ENCODE measurements at regions not wholly inside any gene's neighbourhood (a gene's known extent, or its start where the extent isn't known, plus 50 kb on each side); places are given as distances from the start of the nearest gene placed in this dataset.
"Not testable (repeated sequence)": the region's sequence is repeated elsewhere in the genome, so short reads cannot be mapped to it uniquely, and the experiment has no call there.

DNA sequence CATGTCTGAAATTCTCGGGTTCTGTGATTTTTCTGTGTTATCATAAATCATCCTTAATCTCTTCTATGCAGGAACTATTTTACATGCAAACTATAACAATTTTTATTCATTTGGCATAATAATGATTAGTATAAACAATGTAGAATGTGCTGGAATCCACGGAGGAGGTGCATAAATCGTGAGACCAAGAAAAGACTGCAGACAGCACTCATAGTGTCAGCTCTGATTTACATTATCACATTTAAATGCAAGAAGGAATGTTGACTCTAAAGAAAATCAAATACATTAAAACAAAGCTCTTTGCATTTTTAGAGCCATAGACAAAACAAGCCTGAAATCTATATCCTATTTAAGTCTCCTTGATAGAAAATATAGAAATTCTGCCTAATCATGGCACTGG is 501.7 kb upstream of the STXBP6 start:
- peak in 1 of 51 donors; percentile 2 for DNase-seq

DNA sequence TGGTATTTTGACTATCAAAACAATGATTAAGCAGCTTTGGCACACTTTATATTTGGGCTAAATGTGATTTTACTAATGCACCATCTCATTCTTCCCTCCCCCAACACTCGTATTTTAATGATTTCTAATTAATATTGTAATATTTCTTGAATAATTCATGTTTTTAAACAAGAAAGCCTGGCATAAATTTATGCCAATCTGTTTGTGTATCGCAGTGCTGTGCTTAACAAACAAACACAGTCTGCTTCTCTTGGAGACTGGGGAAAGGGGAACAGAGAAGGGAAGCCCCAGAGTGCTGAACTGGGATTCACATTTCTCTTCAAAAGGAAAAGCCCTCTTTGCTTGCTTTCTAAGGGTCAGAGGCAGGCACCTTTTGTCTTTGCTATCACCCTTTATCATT is 496.9 kb upstream of the STXBP6 start:
- DNase-seq, result no peak

DNA sequence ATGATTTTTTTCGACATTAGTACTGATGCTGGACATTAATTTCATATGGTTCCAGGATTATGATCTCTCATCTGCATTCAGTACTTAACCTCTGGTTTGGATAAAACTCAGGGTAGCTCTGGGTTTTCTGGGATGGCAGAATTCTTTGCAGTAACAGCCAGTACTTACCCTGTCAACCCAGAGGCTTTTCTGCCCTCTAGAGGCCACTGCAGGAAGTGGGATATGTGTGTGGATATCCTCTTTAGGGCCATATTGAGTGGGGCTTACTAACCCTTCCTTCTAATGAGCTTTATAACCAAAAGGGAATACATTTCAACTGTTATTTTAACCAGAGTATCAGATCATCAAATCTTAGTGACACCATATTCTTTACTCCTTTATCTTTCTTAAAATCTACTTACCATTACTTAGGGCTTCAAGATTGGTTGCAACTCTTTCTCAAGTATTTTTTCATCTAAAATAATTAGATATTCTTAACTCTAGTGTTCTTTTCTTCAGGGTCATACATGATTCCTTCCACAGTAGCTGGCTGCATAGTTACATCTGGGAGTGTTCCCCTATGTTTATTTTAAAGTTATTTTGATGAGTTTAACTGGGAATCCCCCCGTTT is 488.0 kb upstream of the STXBP6 start:
- peak in 12 of 51 donors; percentile 1 to 27 (median 12) for DNase-seq

DNA sequence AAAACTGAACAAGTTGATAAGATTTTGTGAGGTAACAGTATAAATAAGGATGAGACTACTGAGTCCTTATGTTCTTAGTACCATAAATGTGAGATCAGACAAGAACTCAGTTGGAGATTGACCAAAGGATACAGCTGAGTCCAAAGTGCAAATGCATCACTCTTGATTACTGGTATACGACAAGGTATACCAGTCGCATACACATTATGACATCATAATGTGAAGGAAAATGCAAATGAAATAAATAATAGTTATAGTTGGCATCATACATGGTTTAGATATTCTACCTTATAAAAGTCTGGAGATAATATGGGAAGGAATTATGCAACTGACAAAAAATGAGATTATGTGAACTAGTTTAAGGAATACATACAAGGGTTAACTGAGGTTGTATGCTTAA is 476.3 kb upstream of the STXBP6 start:
- no peak for DNase-seq

DNA sequence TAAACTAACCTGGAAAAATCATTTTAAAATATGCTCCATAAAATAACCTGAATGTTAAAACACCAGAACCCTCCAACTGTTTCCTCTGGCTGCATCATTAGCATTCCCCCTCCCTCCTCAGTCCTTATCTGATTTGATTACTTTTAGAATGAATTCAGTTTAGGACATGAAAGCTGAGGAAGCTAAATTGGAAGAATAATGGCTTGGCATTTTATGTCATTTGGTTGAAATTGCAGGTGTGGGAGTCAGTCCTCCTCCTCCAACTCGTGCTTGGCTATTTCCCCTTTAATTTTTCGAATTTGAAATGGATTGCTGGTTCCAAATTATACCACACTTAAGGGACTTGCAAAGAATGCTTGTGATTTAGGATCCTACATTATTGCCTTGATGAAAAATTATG is 473.0 kb upstream of the STXBP6 start:
- no peak for DNase-seq

DNA sequence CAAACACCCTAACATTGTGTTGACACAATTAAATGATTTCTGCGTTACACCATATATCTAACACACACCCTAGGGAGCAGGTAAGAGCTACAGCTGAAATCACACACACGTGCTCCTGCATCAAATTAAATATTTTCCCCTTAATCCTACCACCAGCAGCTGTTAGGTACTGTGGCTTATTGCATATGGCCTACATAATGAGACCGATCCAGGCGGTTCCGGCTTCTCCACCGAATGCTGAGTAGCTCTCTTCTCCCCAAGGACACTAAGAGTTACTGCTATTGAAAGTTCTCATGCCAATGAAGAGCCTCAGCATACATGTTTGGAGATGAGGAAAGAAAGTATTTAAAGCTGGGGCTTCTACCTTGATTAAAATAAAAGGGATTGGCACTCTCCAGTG is 472.2 kb upstream of the STXBP6 start:
- DNase-seq, result no peak

DNA sequence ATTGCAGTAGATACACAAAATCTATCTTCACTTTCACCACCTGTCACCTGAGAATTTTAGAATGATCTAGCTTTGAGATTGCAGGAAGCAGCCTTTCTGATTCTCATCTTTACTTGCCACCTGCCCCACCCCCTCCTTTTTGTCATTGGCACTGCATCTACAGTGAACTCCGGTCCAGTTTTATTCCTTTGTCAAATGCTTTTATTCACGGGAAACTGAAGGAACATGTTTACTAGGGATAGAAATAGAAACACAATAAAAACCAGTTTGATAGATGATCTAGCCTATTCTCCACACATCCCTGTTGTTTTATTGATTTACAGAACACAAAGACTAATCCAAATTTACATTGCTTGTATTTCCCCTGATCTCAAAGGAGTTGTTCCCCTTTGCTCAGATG is 471.7 kb upstream of the STXBP6 start:
- no peak for DNase-seq

DNA sequence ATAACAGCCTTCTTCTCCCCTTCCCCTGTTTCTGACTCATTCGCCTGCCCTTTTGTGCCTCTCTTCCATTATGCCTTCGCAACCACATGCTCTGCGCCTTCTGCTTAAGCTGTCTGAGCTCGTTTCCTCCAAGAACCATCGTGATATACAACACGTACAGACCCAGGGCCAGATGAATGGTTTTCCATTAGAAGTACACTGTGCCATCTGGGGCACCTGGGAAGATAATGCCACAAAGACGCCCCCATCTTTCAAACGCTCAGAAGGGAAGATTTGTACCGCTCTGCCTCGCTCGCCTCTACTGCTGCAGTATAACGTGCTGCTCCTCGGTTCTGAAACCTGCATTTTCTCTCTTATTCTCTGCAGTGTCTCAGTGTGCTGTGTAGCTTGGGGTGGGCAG is 470.9 kb upstream of the STXBP6 start:
- DNase-seq, result no peak

DNA sequence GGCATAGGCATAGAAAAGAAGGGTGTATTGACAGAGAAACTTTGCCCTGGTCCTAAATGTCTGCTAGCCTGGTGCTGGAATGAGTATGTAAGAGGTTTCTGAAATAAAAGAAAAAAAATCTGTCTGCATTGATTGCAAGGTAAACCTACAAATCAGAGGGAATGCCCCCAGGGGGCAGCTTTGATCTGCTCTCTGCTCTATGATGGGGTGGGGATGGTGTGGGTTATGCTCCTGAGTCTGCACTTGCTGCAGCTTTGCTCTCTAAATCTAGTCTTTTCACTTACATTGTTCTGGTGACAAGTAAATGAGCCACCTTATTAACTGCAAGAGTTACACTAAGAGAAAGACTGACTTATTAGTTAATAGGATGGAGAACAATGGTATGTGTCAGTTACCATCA is 468.4 kb upstream of the STXBP6 start:
- DNase-seq, result peak in 2 of 51 donors; percentile 1 to 11

DNA sequence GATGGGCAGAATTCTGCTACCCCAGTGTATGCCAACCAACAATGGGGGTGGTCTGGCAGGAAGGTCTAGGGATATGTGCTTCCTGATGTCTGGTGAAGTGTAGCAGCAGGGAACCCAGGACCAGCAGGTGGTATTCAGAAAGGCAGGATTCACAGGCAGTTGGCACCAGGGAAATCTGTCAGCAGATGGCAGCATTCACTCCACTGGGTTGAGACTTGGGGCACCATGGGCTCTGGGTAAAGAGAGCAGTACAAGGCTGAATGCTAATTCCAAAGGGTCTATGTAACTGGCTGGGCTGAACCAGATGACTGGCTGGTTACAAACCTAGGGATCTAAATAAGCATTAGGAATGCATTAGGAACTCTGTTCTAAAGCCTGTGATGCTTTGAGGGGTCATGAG is 466.9 kb upstream of the STXBP6 start:
- DNase-seq, result peak in 2 of 51 donors; percentile 2 to 9

DNA sequence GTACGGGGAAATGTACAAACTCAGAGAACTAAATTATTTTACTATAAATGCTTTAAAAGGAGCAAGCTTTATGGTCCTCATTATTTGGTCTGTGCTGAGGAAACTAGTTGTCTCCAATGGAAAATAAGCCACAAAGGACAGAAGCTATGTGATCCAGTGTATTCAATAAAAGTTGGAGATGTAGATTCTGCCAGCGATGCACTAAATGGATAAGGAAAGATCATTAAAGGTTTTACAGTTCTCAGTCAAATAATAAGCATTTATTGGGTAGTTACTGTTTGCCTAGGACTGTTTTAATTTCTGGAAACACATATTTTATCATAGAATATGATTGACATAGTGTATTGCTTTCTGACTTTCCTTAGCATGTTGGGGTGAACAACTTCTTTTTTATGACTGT is 458.9 kb upstream of the STXBP6 start:
- DNase-seq, result no peak

DNA sequence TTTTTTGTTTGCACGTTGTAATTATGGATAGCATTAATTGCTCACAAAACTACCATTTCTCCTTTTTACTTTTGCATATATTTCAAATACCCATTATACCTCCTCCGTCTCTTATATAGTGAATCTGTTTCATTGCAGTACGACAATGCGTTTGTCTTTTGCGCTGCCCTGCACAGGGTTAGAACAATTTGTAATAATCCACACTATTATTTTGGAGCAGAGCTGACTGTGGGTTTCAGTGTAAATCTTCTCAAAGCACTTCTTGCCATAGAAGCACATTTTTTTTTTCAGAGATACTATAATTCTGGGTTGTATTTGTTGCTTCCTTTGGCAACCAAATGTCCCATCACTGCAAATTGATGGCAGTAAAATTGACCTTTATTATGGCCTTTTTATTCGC is 451.8 kb upstream of the STXBP6 start:
- DNase-seq, result no peak

DNA sequence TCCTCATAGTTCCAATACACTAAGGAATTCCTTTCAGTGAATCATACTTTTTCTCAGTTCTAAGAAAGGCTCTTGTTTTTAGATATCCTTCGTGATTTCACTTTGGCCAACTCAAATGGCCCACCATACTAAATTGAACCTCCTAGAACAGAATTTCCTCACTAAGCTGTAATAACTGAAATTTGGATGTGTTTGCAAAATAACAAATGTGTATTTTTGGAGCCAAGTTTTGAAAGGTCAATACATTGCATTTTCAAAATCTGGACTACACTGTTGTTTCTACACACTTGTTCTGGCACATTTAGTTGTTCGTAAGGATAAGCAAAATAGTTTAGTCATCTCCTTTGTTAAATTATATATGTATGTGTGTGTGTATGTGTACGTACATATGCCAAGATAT is 439.0 kb upstream of the STXBP6 start:
- no peak for DNase-seq

DNA sequence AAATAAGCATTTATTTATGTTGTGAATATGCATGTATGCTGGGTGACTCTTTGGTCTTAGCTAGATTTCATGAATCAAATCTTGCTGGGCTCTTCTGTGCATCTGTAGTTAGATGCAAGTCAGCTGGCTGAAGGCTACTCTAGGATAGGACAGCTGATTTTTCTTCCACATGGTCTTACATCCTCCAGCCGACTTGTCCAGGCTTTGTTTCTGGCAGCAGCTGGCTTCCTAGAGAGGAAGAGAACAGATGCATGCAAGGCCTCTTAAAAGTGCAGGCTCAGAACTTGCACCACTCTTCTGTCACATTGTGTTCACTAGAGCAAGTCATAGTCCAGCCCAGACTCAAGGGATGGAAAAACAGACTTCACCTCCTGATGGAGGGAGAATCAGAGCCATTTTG is 435.4 kb upstream of the STXBP6 start:
- DNase-seq, result no peak

DNA sequence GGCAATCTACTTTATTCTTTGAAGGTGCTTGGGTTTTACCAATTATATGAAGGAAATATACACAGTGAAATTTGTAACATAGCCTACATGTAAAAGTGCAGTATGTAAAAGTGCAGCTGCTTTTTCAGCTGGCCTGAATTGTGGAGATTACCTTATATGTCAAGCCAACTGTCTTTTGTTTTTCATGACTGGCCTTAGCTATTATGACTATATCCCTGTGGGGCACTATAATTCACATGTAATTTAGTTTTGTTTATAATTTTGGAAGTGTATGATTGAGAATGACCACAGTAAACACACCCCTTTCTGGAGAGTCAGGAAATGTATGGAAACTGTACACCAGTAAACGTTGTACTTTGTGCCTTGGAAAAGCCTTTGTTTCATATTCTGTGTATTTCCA is 435.0 kb upstream of the STXBP6 start:
- DNase-seq, result no peak

DNA sequence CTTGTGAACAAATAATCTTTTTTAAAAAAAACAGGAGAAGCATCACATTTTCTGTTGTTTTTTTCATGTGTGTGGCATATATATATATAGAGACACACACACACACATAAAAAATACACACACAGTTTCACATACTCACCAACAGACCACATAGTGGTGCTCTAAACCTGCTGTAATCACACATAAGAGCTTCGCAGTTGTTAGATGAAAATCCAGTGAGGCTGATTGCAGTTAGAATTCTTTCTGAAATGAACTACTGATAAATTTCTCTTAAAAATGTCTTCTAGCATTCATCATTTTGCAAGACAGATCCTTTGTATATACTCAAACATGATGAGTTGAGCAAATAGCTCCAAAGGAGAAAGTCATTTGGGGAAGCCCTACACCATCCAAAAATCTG is 434.3 kb upstream of the STXBP6 start:
- peak in 1 of 51 donors; percentile 8 for DNase-seq

DNA sequence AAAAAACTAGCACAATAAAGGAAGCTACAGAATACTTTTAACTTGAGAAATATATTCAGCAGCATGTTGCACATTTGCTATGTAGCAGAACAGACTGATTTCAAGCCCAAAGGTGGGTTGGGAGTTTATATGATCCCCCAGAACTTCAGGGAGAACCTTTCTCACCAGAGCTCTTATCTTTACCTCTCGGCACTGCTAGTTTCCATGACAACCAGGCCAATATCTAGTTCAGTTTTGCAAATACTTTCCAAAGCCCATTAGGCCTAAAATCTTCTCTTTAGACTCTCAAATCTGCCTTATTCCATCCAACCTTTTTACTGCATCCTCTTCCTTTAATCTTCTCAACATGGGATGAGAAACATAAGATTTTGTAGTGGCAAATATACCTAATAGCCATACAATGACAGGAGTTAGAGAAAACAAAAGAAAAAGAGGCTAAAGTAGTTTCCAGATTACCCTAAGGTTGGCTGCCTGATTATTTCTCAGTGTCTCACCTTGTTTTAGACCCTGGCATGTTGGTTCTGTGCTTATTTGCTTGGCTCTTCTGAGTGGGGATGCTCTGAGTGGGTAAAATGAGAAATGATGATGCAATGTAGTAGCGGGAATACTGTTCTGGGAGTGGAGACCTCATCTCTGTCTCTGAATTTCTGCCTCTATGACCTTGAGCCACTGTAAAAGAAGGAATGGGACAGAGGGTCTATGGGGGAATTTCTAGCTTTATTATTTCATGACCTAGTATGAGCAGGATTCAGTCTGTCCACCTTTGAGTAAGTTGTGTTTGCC is 427.6 kb upstream of the STXBP6 start:
- DNase-seq, result no peak

DNA sequence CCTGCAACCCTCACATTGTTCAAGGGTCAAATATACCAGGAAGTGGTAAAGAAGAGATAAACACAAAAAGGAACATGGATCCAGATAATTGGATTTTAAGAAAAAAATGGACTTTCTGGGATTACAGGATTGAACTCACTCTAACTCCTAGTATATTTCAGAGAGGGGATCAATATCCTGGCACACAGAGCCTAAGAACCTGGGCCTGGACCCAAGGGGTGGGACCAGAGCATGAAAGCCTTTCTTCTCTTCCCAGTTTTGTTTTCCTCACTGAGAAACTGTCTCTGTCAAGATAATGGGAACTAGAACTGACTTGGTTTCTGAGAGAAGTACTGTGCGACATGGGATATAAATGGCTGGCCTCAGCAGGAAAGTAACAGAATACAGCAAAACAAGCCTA is 422.8 kb upstream of the STXBP6 start:
- DNase-seq, result no peak

DNA sequence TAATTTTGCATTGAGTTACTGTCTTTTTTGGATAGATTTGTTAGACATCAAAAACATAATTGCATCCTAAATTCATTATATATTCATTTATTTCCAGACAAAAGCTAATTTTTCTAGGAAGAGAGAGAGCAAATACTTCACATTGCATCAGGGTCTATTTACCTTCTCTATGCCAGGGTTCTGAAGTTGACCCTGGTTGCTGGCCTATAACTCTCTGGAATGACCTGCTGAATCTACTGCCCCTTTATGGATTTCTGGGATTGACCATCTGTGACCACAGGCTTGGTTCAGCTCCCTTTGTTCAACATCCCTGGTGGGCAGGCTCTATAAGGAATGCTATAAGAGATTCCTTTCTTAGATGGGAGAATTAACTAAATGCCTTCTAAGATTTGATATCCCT is 414.8 kb upstream of the STXBP6 start:
- DNase-seq, result no peak

DNA sequence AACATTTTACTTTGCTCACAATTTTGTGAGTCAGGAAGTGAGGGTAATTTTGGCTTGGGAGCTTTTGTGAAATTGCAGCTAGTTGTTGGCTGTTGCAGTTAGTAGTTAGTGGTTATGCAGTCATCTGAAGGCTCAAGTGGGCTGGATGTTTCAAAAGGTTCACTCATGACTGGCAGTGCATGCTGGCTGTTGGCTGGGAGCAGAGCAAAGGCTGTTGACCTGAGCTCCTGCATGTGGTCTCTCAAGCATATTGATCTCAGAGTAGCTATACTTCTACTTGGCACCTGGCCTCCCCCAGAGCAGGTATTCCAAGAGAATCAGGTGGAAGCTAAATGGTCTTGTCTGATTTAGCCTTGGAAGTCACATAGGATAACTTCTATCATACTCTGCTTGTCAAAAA is 414.1 kb upstream of the STXBP6 start:
- DNase-seq, result no peak

DNA sequence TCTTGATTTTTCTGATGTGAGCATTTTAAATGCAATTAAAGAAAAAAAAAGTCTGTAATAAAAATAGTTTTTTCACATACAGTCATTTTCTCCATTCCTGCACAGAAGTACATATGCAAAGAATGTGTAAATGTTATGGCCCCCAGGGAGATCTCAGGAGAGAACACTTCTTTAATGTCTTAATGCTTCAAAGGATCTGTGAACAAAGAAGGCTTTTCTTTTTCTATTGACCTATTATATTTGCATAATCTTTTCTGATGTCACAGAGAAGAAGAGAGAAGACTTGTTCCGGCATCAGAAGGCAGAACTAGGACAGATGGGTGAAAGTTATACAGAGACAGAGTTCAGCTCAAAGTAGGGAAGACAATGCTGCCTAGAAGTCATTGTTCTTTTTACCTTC is 413.5 kb upstream of the STXBP6 start:
- DNase-seq, result no peak

DNA sequence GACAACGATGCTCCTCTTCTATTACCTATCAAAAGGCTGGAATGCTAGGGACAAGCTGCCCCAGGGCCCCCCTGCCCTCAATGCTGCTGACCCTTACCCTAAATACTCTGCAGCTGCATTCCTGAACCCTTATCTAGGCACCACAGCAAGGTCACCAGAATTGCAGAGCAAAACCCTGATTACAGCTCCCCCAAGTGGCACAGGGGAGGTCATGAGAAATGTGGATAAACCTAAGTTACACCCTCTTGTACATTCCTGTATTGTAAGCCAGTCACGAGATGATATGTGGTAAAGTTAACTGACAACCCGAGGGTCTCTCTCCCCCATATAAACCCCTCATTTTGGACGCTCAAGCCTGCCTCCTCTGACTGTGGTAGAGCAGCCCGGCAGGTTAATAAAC is 411.8 kb upstream of the STXBP6 start:
- no peak for DNase-seq

DNA sequence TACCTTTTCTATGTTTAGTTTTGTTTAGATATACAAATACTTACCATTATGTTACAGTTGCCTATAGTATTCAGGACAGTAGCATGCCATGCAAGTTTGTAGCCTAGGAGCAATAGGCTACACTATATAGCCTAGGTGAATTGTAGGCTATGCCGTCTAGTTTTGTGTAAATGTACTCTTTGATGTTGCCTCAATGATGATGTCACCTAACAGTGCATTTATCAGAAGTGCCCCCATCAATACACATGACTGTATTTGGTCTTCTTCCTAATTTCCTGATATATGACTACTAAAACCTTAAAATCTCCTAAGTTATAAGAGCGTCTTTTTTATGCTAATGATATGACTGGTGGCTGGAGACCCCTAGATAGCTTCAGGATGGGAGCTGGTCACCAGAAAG is 394.4 kb upstream of the STXBP6 start:
- no peak for DNase-seq

DNA sequence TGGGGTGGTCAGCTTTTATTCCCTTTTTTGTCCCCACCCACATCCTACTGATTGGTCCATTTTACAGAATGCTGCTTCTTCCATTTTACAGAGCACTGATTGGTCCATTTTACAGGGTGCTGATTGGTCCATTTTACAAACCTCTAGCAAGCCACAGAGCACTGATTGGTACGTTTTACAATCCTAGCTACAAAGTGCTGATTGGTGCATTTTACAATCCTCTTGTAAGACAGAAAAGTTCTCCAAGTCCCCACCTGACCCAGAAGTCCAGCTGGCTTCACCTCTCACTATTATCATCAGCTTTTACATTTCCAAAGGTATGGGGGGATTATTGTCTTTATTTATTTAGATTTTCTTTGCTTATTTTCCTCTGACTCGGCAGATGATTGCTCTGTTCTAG is 390.4 kb upstream of the STXBP6 start:
- DNase-seq, result not testable (repeated sequence)
